ENCODE measurements at regions not wholly inside any gene's neighbourhood (a gene's known extent, or its start where the extent isn't known, plus 50 kb on each side); places are given as distances from the start of the nearest gene placed in this dataset.

DNA sequence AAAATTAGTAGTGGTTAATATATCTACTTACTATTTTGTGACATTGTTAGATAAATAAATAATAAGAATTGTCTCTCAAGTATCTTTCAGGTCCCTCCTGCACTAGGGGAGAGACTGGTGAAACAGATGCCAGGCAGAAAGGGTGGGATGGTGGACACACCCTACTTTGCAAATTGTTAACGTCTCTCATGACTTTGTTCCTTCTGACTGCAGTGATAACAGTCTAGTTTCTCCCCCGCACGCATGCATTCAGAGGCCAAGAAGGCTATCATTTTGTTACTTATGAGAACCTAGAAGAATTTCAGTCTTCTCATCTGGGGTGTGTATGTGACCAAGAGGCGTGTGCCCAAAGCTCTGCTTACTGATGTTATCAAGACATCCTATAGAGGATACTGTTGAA, 152.3 kb downstream of the EDN1 start:
- Histone ChIP-seq H3K9me3 (ENCODE audit: control insufficient read depth, low read length) (peaks cover 7% of the 10 kb centered on the region), H3K27ac (ENCODE audit: low read depth, low read length) (no peak overlapping the region), H3K27me3 (ENCODE audit: control insufficient read depth, insufficient read depth, low read length, poor library complexity, severe bottlenecking) (peaks cover 14% of the 10 kb centered on the region), H3K36me3 (ENCODE audit: control insufficient read depth, insufficient read depth, low read length) (no peaks in the 10 kb centered on the region), H3K9ac (ENCODE audit: extremely low read depth, low read length, poor library complexity, severe bottlenecking) (no peak overlapping the region), H3K4me1 (ENCODE audit: control insufficient read depth, insufficient read depth, low read length) (no peaks in the 10 kb centered on the region), H3K4me3 (ENCODE audit: low read length) (no peak overlapping the region)
- WGBS, 2 experiments (ENCODE audit: insufficient coverage in 1 of 2, insufficient read length in 1 of 2): 84 to 93% methylated on average over 3 to 4 of the region's 4 CpGs
- no peak for DNase-seq
- peaks cover 11% of the 10 kb centered on the region for H3K27me3 Mint-ChIP-seq (ENCODE audit: insufficient read depth)
- no peak overlapping the region for H3K27ac Mint-ChIP-seq
- no peak for TF ChIP-seq CTCF (conservative IDR thresholded peaks at IDR 0.05)
- peaks cover 5% of the 10 kb centered on the region for H3K9me3 Mint-ChIP-seq
- H3K4me3 Mint-ChIP-seq: no peak overlapping the region
- peaks cover 2% of the 10 kb centered on the region for H3K4me1 Mint-ChIP-seq
- H3K36me3 Mint-ChIP-seq (ENCODE audit: low read depth): no peaks in the 10 kb centered on the region

- TF ChIP-seq CTCF (conservative IDR thresholded peaks at IDR 0.05): no peak
- H3K27ac ChIP-seq (ENCODE audit: low read depth, low read length): no peak overlapping the region
- H3K9ac ChIP-seq (ENCODE audit: extremely low read depth, low read length, poor library complexity, severe bottlenecking): no peak overlapping the region
- Mint-ChIP-seq H3K27ac (no peak overlapping the region), H3K9me3 (peaks cover under 1% of the 10 kb centered on the region), H3K36me3 (ENCODE audit: low read depth) (no peaks in the 10 kb centered on the region), H3K4me3 (no peak overlapping the region), H3K4me1 (no peaks in the 10 kb centered on the region), H3K27me3 (ENCODE audit: insufficient read depth) (peaks cover 8% of the 10 kb centered on the region)
- H3K4me1 ChIP-seq (ENCODE audit: control insufficient read depth, insufficient read depth, low read length): no peaks in the 10 kb centered on the region
- no peak overlapping the region for H3K4me3 ChIP-seq (ENCODE audit: low read length)
- 44 to 93% methylated on average over 1 of the region's 1 CpG for WGBS, 2 experiments (ENCODE audit: insufficient coverage in 1 of 2, insufficient read length in 1 of 2)
- no peak for DNase-seq
- peaks cover 12% of the 10 kb centered on the region for H3K27me3 ChIP-seq (ENCODE audit: control insufficient read depth, insufficient read depth, low read length, poor library complexity, severe bottlenecking)
- H3K36me3 ChIP-seq (ENCODE audit: control insufficient read depth, insufficient read depth, low read length): no peaks in the 10 kb centered on the region
- no peaks in the 10 kb centered on the region for H3K9me3 ChIP-seq (ENCODE audit: control insufficient read depth, low read length)
Observed at GRCh38 chr6:12446394-12446793, 156.2 kb downstream of the EDN1 start.

DNA sequence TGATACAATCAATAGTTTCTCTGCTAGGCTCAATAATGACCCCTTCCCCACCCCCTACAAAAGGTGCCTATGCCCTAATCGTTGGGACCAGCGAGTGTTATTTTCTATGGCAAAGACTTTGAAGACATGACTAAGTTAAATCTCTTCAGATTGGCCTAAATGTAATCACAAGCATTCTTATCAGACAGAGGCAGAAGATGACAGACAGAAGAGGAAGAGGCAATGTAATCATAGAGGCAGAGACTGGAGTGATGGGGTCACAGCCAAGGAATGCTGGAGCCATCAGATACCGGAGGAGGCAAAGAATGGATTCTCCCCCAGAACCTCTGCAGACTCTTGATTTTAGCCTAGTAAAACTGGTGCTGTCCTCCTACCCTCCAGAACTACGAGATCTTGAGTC, 159.3 kb downstream of the EDN1 start:
- no peak for TF ChIP-seq CTCF (conservative IDR thresholded peaks at IDR 0.05)
- H3K4me3 ChIP-seq (ENCODE audit: low read length): no peak overlapping the region
- H3K4me3 Mint-ChIP-seq: no peak overlapping the region
- no peaks in the 10 kb centered on the region for H3K4me1 ChIP-seq (ENCODE audit: control insufficient read depth, insufficient read depth, low read length)
- no peak overlapping the region for H3K27ac Mint-ChIP-seq
- H3K27me3 ChIP-seq (ENCODE audit: control insufficient read depth, insufficient read depth, low read length, poor library complexity, severe bottlenecking): no peaks in the 10 kb centered on the region
- WGBS, 2 experiments (ENCODE audit: insufficient coverage in 1 of 2, insufficient read length in 1 of 2): 95 to 100% methylated on average over 1 to 4 of the region's 4 CpGs
- H3K9me3 ChIP-seq (ENCODE audit: control insufficient read depth, low read length): peaks cover 18% of the 10 kb centered on the region
- no peak overlapping the region for H3K27ac ChIP-seq (ENCODE audit: low read depth, low read length)
- DNase-seq: no peak
- H3K36me3 ChIP-seq (ENCODE audit: control insufficient read depth, insufficient read depth, low read length): no peaks in the 10 kb centered on the region
- H3K36me3 Mint-ChIP-seq (ENCODE audit: low read depth): no peaks in the 10 kb centered on the region
- H3K9me3 Mint-ChIP-seq: peaks cover 27% of the 10 kb centered on the region
- H3K4me1 Mint-ChIP-seq: no peaks in the 10 kb centered on the region
- H3K27me3 Mint-ChIP-seq (ENCODE audit: insufficient read depth): peaks cover 2% of the 10 kb centered on the region
- H3K9ac ChIP-seq (ENCODE audit: extremely low read depth, low read length, poor library complexity, severe bottlenecking): no peak overlapping the region
